Stimulated activated naive B cell treated with anti-CD40 and anti-IgM and Interleukin-4, amounts not matched to agents 10 μg/mL and 1 μg/mL and 100 μg/mL, for 72 hours (primary cell): ENCODE measurements at regions not wholly inside any gene's neighbourhood (a gene's known extent, or its start where the extent isn't known, plus 50 kb on each side); places are given as distances from the start of the nearest gene placed in this dataset.
A peak's percentile ranks its signal among the peaks of the same experiment; 100 is the strongest.

Source experiments
- ATAC-seq, 2 donors: fragments of 150-1000 bp; cut with Tn5 transposase; replicated peaks; 2 replicates each; pipeline ENCODE4 v1.10.0; 2021; ENCODE audit warnings: moderate library complexity in 1 of 2
- DNase-seq: peaks from one replicate; pipeline ENCODE4 v3.0.0; 2021
- H3K27ac Mint-ChIP-seq: one replicate; pipeline ENCODE4 v1.8.0; 2022; ENCODE audit warnings: mild to moderate bottlenecking, mixed read lengths
- H3K27me3 Mint-ChIP-seq, 2 donors: one replicate each; pipeline ENCODE4 v1.8.0; 2022; ENCODE audit warnings: mixed read lengths in 2 of 2
- H3K36me3 Mint-ChIP-seq, 2 donors: one replicate each; pipeline ENCODE4 v1.8.0; 2022; ENCODE audit warnings: mixed read lengths in 2 of 2, mild to moderate bottlenecking in 1 of 2
- H3K4me1 Mint-ChIP-seq, 2 donors: one replicate each; pipeline ENCODE4 v1.8.0; 2022; ENCODE audit warnings: mixed read lengths in 2 of 2, mild to moderate bottlenecking in 1 of 2
- H3K4me3 Mint-ChIP-seq, 2 donors: one replicate each; pipeline ENCODE4 v1.8.0; 2022; ENCODE audit warnings: mild to moderate bottlenecking in 2 of 2, mixed read lengths in 2 of 2, moderate library complexity in 1 of 2
- H3K9me3 Mint-ChIP-seq, 2 donors: one replicate each; pipeline ENCODE4 v1.8.0; 2022; ENCODE audit warnings: mixed read lengths in 2 of 2, mild to moderate bottlenecking in 1 of 2

DNA sequence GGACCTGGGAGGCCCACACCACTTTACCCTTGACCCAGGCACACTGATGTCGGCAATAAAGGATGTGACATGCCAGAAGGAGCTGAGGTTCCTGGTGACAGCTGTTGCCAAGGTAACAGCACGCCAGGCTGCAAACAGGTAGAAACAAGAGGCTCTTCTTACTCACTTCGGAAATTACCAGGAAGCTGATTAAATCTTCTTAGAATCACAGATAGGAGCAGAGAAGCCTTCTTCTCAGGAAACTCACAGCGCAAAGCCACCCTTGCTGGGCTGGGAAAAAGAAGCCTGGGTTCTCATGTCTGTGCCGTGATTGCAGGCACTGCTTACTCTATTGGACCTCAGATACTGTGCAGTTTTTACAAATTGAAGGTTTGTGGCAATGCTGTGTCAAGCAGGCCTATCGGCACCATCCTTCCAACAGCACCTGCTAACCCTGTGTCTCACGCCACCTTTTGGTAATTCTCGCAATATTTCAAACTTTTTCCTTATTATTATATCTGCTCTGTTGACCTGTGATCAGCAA lies 61.0 kb upstream of the TAF1B start:
- H3K4me3 Mint-ChIP-seq: no peak overlapping the region
- no peaks in the 10 kb centered on the region for H3K9me3 Mint-ChIP-seq
- H3K36me3 Mint-ChIP-seq: no peaks in the 10 kb centered on the region
- peaks cover 0 to 1% of the 10 kb centered on the region in 2 donors for H3K27me3 Mint-ChIP-seq
- peaks cover 5 to 15% of the 10 kb centered on the region in 2 donors for H3K4me1 Mint-ChIP-seq
- DNase-seq (no peak), ATAC-seq (peak in 1 of 2 donors; percentile 16)
- H3K27ac Mint-ChIP-seq: no peak overlapping the region

DNA sequence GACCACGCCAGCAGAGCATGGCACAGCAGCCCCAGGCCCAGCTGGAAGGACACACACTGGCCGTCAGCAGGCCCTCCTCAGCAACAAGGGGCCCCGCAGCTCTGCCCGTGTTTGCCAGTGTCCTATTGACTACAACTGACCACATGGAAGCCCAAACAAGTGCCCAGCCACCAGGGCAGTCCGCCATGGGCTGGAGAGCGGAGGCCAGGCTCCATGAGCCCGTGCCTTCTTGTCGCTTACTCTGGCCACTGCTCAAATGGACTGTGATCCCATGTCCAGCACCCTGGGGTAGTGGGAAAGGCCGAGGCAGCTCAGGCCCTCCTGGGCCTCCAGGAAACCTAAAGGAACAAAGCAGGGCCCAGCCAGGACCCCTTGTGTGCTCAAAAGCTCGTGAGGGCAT lies 53.9 kb upstream of the TAF1B start:
- Mint-ChIP-seq H3K4me3 (no peak overlapping the region), H3K27ac (no peak overlapping the region), H3K27me3 (peaks cover 4 to 7% of the 10 kb centered on the region in 2 donors), H3K9me3 (peaks cover 5 to 8% of the 10 kb centered on the region in 2 donors), H3K4me1 (peaks cover 10 to 18% of the 10 kb centered on the region in 2 donors), H3K36me3 (peaks cover 6 to 14% of the 10 kb centered on the region in 2 donors)
- DNase-seq (no peak), ATAC-seq (no peak)

DNA sequence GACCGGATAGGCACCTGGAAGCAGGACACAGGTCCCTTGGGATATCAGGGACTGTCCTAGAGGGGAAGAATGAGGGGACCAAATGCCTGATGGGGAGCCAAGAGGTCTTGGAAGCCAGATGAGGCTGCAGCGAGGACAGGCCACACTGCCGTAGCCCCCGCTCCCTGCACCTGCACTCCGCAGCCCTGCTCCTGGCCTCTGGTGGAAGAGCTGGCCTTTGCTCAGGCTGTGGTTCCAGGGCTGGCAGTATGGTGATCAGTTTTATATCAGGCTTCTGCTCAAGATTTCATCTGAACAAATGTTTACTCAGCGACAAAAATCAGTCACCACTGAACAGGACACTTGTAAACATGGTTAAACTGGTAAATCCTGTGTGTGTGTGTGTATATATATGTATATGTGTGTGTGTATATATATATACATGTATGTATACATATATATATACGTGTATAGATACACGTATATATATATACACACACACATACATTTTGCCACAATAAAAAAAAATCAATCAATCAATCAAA lies 52.5 kb upstream of the TAF1B start:
- H3K4me1 Mint-ChIP-seq: peaks cover 10 to 18% of the 10 kb centered on the region in 2 donors
- H3K4me3 Mint-ChIP-seq: no peak overlapping the region
- H3K27ac Mint-ChIP-seq: no peak overlapping the region
- peaks cover 5 to 7% of the 10 kb centered on the region in 2 donors for H3K27me3 Mint-ChIP-seq
- DNase-seq (no peak), ATAC-seq (no peak)
- peaks cover 5 to 10% of the 10 kb centered on the region in 2 donors for H3K9me3 Mint-ChIP-seq
- peaks cover 8 to 16% of the 10 kb centered on the region in 2 donors for H3K36me3 Mint-ChIP-seq

DNA sequence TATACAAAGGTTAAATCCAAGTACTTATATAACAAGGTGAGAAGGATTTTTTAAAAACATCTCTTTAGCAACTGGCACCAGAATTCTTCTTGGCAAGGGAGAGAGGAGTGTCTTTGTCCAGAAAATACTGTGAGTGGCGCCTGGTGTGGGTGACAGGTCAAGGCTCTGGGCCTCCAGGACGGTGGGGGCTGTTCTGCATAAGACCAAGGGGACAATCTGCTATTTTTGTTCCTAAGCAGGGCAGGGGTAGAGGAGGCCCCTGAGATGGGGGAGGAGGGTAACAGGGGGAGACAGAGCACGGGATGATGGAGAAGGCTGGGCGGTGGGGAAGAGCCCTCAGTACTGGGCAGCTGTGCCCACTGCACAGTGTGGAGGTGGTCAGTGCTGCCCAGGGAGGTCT lies 51.6 kb upstream of the TAF1B start:
- peak overlapping the region; percentile 71 for H3K27ac Mint-ChIP-seq
- H3K4me1 Mint-ChIP-seq: peaks cover 10 to 18% of the 10 kb centered on the region in 2 donors
- peaks cover 8 to 16% of the 10 kb centered on the region in 2 donors for H3K36me3 Mint-ChIP-seq
- H3K27me3 Mint-ChIP-seq: peaks cover 5 to 7% of the 10 kb centered on the region in 2 donors
- ATAC-seq (no peak), DNase-seq (no peak)
- H3K9me3 Mint-ChIP-seq: peaks cover 5 to 10% of the 10 kb centered on the region in 2 donors
- no peak overlapping the region for H3K4me3 Mint-ChIP-seq

DNA sequence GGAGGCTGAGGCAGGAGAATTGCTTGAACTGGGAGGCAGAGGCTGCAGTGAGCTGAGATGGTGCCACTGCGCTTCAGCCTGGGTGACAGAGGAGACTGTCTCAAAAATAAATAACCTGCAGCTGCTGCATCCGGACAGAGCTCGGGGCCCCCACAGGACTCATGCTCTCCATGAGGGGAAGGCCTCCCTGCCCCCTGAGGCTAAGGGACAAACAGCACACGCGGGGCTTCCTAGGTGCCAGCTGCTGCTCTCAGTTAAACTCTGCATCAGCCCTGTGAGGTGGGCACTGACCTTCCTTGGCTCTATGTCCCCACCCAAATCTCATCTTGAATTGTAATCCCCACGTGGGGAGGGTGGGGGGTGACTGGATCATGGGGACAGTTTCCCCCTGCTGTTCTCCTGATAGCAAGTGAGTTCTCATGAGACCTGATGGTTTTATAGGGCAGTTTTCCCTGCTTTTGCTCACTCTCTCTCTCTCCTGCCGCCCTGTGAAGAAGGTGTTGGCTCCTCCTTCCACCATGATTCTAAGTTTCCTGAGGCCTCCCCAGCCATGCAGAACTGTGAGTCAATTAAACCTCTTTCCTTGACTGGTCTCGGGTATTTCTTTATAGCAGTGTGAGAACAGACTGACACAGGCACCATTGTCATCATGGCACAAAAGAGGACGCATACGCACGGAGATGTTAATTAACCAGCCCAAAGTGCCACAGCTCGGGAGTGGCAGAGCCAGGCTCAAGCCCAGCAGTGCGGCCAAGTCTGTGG lies 49.9 kb upstream of the TAF1B start:
- peaks cover 9 to 18% of the 10 kb centered on the region in 2 donors for H3K4me1 Mint-ChIP-seq
- H3K36me3 Mint-ChIP-seq: peaks cover 8 to 12% of the 10 kb centered on the region in 2 donors
- no peak for ATAC-seq
- H3K9me3 Mint-ChIP-seq: peaks cover 3 to 7% of the 10 kb centered on the region in 2 donors
- peaks cover 0 to 11% of the 10 kb centered on the region in 2 donors for H3K27me3 Mint-ChIP-seq
- no peak for DNase-seq
- H3K27ac Mint-ChIP-seq: peak overlapping the region; percentile 79
- H3K4me3 Mint-ChIP-seq: peak overlapping the region in 1 of 2 donors; percentile 39
